GM12872 (cell line): ENCODE measurements at regions not wholly inside any gene's neighbourhood (a gene's known extent, or its start where the extent isn't known, plus 50 kb on each side); places are given as distances from the start of the nearest gene placed in this dataset.

Experiments
- TF ChIP-seq, protein P1 (sequence below): IDR thresholded peaks from 3 replicates; pipeline ENCODE4 v1.5.1; 2011; ENCODE audit warnings: low read depth, mild to moderate bottlenecking, low read length, moderate library complexity; ENCODE audit not compliant: insufficient read depth

GRCh38 chr6:168782187-168782751 lies 341.3 kb downstream of the SMOC2 start:
- TF ChIP-seq, protein P1, sequence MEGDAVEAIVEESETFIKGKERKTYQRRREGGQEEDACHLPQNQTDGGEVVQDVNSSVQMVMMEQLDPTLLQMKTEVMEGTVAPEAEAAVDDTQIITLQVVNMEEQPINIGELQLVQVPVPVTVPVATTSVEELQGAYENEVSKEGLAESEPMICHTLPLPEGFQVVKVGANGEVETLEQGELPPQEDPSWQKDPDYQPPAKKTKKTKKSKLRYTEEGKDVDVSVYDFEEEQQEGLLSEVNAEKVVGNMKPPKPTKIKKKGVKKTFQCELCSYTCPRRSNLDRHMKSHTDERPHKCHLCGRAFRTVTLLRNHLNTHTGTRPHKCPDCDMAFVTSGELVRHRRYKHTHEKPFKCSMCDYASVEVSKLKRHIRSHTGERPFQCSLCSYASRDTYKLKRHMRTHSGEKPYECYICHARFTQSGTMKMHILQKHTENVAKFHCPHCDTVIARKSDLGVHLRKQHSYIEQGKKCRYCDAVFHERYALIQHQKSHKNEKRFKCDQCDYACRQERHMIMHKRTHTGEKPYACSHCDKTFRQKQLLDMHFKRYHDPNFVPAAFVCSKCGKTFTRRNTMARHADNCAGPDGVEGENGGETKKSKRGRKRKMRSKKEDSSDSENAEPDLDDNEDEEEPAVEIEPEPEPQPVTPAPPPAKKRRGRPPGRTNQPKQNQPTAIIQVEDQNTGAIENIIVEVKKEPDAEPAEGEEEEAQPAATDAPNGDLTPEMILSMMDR, result no peak

- TF ChIP-seq, protein P1, result no peak
These were observed 337.2 kb downstream of the SMOC2 start for GRCh38 chr6:168778201-168778600.

GRCh38 chr6:168774381-168774780 lies 333.4 kb downstream of the SMOC2 start:
- TF ChIP-seq, protein P1, result no peak

DNA sequence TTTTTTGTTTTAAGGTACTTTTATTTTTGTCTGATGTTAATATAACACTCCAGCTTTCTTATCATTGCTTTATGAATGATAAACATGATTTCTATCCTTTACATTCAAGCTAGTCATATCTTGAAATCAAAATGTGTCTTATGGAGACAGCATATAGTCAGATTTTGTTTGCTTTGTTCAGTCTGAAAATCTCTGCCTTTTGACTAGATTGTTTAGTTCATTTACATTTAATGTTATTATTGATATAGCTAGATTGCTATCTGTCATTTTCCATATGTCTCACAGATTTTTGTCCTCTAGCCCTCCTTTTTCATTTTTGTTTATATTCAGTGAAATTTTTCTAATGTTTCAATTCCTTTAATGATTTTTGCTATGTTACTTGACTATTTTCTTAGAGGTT lies 332.8 kb downstream of the SMOC2 start:
- TF ChIP-seq, protein P1, result no peak

DNA sequence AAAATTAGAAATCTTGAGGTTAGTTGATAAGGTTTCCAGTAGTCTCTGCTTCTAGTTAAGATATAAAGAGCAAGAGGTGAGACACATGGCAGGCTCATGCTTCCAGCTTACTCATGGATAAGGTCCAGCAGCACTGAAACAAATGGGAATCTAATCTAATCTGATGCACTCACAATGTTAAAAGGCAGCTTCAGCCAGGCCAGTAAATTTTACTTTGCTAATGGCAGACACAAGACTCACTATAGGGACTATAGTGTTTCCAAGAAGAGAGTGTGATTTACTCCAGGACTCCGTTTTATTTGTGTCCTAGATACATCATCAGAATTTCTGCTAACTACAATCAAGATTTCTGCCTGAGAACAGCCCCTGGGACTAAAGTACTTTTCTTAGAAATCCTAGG lies 324.8 kb downstream of the SMOC2 start:
- TF ChIP-seq, protein P1, result no peak

- TF ChIP-seq, protein P1, result no peak
These were observed 315.1 kb downstream of the SMOC2 start for GRCh38 chr6:168756009-168756634.

GRCh38 chr6:168746643-168747042 lies 305.7 kb downstream of the SMOC2 start:
- TF ChIP-seq, protein P1, result no peak
